Dermis microvascular lymphatic vessel endothelial cell (primary cell): ENCODE measurements at regions not wholly inside any gene's neighbourhood (a gene's known extent, or its start where the extent isn't known, plus 50 kb on each side); places are given as distances from the start of the nearest gene placed in this dataset.

Experiments used
- DNase-seq, 2 donors: peaks; one replicate each; pipeline versions ENCODE4 v3.0.0 to v3.0.0-alpha.2; 2010; ENCODE audit warnings: low read depth in 2 of 2

GRCh38 chr11:69378303-69379141, 84.6 kb downstream of the MYEOV start:
- DNase-seq, result no peak

GRCh38 chr11:69380451-69380901, 86.5 kb downstream of the MYEOV start:
- no peak for DNase-seq

- DNase-seq, result no peak
Measured at GRCh38 chr11:69380921-69381581, 87.1 kb downstream of the MYEOV start.

GRCh38 chr11:69381681-69382130, 87.8 kb downstream of the MYEOV start:
- DNase-seq, result no peak

- peak; percentile 43 to 45 for DNase-seq
Measured at GRCh38 chr11:69382131-69383128, 88.5 kb downstream of the MYEOV start.

GRCh38 chr11:69383372-69384250, 89.7 kb downstream of the MYEOV start:
- DNase-seq, result no peak

- no peak for DNase-seq
Measured at GRCh38 chr11:69384251-69385143, 90.5 kb downstream of the MYEOV start.

- DNase-seq, result no peak
Measured at GRCh38 chr11:69385144-69385820, 91.3 kb downstream of the MYEOV start.

GRCh38 chr11:69385832-69386427, 92.0 kb downstream of the MYEOV start:
- peak in 1 of 2 donors; percentile 12 for DNase-seq

- DNase-seq, result no peak
Measured at GRCh38 chr11:69386594-69387408, 92.8 kb downstream of the MYEOV start.

- DNase-seq, result peak; percentile 42 to 85
Measured at GRCh38 chr11:69387409-69387885, 93.5 kb downstream of the MYEOV start.

GRCh38 chr11:69388210-69388609, 93.3 kb upstream of the LINC01488 start:
- no peak for DNase-seq

- no peak for DNase-seq
Measured at GRCh38 chr11:69388661-69389060, 92.8 kb upstream of the LINC01488 start.

GRCh38 chr11:69390561-69390960, 90.9 kb upstream of the LINC01488 start:
- no peak for DNase-seq

GRCh38 chr11:69391192-69392103, 90.0 kb upstream of the LINC01488 start:
- no peak for DNase-seq

GRCh38 chr11:69392104-69392653, 89.3 kb upstream of the LINC01488 start:
- DNase-seq, result no peak
